ENCODE measurements at regions not wholly inside any gene's neighbourhood (a gene's known extent, or its start where the extent isn't known, plus 50 kb on each side); places are given as distances from the start of the nearest gene placed in this dataset.

DNA sequence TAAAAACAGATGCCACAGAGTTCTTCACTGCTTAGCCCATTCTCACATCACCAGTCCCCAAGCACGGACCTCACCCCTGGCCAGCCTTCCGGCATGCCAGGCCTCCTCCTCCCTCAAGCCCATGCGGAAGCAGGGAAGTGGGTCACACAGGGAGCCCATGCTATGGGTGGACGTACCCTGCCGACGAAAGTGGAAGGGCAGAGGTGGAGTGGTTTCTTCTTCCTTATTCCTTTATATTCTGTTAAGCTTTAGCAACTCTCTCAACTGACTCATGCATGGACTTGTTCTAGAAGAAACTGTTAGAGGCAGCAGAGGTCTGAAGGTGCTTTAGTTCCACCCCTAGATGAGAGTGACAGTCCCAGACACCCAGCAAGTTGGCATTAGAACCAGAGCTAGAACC lies 118.6 kb downstream of the LY86 start:
- TF ChIP-seq FOXM1 (IDR thresholded peaks at IDR 0.05; ENCODE audit: low read depth) (no peak), NRF1 (IDR thresholded peaks at IDR 0.05; ENCODE audit: low read depth, low read length) (no peak), YY1 (IDR thresholded peaks at IDR 0.05; ENCODE audit: low read depth) (no peak)
- TF ChIP-seq, protein P1, sequence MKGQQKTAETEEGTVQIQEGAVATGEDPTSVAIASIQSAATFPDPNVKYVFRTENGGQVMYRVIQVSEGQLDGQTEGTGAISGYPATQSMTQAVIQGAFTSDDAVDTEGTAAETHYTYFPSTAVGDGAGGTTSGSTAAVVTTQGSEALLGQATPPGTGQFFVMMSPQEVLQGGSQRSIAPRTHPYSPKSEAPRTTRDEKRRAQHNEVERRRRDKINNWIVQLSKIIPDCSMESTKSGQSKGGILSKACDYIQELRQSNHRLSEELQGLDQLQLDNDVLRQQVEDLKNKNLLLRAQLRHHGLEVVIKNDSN (IDR thresholded peaks at IDR 0.05; ENCODE audit: borderline replicate concordance, low read depth), result no peak
- TF ChIP-seq, protein P2, sequence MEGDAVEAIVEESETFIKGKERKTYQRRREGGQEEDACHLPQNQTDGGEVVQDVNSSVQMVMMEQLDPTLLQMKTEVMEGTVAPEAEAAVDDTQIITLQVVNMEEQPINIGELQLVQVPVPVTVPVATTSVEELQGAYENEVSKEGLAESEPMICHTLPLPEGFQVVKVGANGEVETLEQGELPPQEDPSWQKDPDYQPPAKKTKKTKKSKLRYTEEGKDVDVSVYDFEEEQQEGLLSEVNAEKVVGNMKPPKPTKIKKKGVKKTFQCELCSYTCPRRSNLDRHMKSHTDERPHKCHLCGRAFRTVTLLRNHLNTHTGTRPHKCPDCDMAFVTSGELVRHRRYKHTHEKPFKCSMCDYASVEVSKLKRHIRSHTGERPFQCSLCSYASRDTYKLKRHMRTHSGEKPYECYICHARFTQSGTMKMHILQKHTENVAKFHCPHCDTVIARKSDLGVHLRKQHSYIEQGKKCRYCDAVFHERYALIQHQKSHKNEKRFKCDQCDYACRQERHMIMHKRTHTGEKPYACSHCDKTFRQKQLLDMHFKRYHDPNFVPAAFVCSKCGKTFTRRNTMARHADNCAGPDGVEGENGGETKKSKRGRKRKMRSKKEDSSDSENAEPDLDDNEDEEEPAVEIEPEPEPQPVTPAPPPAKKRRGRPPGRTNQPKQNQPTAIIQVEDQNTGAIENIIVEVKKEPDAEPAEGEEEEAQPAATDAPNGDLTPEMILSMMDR (IDR thresholded peaks at IDR 0.05), result no peak
- no peak overlapping the region for H3K4me2 ChIP-seq
- no peak overlapping the region for H3K27ac ChIP-seq (ENCODE audit: low read depth in 2 of 2, low read length in 1 of 2)
- H3K9me2 ChIP-seq, result no peaks in the 10 kb centered on the region
- H2AFZ ChIP-seq (ENCODE audit: low read depth), result no peak overlapping the region
- DNase-seq, result no peak
- H4K20me1 ChIP-seq (ENCODE audit: insufficient read depth), result no peaks in the 10 kb centered on the region
- H3K27me3 ChIP-seq (ENCODE audit: insufficient read depth), result no peaks in the 10 kb centered on the region
- H3K9me3 ChIP-seq, result no peaks in the 10 kb centered on the region
- no peaks in the 10 kb centered on the region for H3K36me3 ChIP-seq (replicated peaks in 1 of 2; ENCODE audit: control insufficient read depth in 1 of 2, insufficient read depth in 2 of 2, low read length in 1 of 2)
- H3K4me3 ChIP-seq (ENCODE audit: low read depth in 2 of 2, low read length in 1 of 2), result no peak overlapping the region
- no peak overlapping the region for H3K9ac ChIP-seq
- ChIA-PET CTCF (no interaction called here), POLR2A (no interaction called here)
- 43% methylated on average over 6 of the region's 6 CpGs for WGBS (ENCODE audit: low lambda C conversion rate)
- H3K4me1 ChIP-seq (ENCODE audit: control insufficient read depth in 1 of 2, insufficient read depth in 2 of 2, low read depth in 1 of 2, low read length in 1 of 2), result no peaks in the 10 kb centered on the region; a peak in 1 of 4 replicates
- no peaks in the 10 kb centered on the region for H3F3A ChIP-seq (replicated peaks; ENCODE audit: insufficient read depth)
- H3K79me2 ChIP-seq (ENCODE audit: insufficient read depth), result no peaks in the 10 kb centered on the region

DNA sequence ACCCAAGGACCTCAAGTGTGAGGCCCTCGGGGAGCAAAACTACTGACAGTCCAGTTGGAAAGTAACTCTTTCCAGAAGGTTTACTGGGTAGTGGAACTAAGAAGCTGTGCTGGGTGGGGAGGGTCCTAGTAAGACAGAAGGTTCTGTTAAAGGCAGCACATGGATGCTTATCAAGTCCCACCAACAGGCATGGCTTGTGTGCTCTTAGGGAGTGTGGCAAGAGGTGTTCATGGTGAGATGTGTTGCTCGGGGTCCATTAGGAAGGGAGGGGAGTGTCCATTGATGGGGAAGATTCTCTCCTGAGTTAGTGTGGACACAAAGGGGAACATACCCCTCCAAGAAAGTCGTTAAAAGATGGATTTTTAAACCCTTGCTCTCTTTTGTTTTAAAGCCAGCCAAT lies 120.6 kb downstream of the LY86 start:
- H4K20me1 ChIP-seq (ENCODE audit: insufficient read depth), result no peaks in the 10 kb centered on the region
- H3K9me2 ChIP-seq, result no peaks in the 10 kb centered on the region
- ChIA-PET POLR2A (no interaction called here), CTCF (interaction anchor here (1.2 kb wide), 1 partner anchor 206 kb away, joined by 3 read pairs; no protein-coding TSS in a partner anchor)
- H3K79me2 ChIP-seq (ENCODE audit: insufficient read depth), result no peaks in the 10 kb centered on the region
- H3K27ac ChIP-seq (ENCODE audit: low read depth in 2 of 2, low read length in 1 of 2), result no peak overlapping the region
- H3K27me3 ChIP-seq (ENCODE audit: insufficient read depth), result no peaks in the 10 kb centered on the region
- no peaks in the 10 kb centered on the region for H3F3A ChIP-seq (replicated peaks; ENCODE audit: insufficient read depth)
- H3K4me1 ChIP-seq (ENCODE audit: control insufficient read depth in 1 of 2, insufficient read depth in 2 of 2, low read depth in 1 of 2, low read length in 1 of 2), result no peaks in the 10 kb centered on the region; a peak in 1 of 4 replicates
- H3K4me3 ChIP-seq (ENCODE audit: low read depth in 2 of 2, low read length in 1 of 2), result no peak overlapping the region
- no peak overlapping the region for H3K4me2 ChIP-seq
- no peaks in the 10 kb centered on the region for H3K9me3 ChIP-seq
- WGBS (ENCODE audit: low lambda C conversion rate), result 17% methylated on average over 3 of the region's 3 CpGs
- no peaks in the 10 kb centered on the region for H3K36me3 ChIP-seq (replicated peaks in 1 of 2; ENCODE audit: control insufficient read depth in 1 of 2, insufficient read depth in 2 of 2, low read length in 1 of 2)
- no peak for TF ChIP-seq TEAD4 (IDR thresholded peaks at IDR 0.05; ENCODE audit: borderline replicate concordance, insufficient read depth)
- TF ChIP-seq, protein P3, sequence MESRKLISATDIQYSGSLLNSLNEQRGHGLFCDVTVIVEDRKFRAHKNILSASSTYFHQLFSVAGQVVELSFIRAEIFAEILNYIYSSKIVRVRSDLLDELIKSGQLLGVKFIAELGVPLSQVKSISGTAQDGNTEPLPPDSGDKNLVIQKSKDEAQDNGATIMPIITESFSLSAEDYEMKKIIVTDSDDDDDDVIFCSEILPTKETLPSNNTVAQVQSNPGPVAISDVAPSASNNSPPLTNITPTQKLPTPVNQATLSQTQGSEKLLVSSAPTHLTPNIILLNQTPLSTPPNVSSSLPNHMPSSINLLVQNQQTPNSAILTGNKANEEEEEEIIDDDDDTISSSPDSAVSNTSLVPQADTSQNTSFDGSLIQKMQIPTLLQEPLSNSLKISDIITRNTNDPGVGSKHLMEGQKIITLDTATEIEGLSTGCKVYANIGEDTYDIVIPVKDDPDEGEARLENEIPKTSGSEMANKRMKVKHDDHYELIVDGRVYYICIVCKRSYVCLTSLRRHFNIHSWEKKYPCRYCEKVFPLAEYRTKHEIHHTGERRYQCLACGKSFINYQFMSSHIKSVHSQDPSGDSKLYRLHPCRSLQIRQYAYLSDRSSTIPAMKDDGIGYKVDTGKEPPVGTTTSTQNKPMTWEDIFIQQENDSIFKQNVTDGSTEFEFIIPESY (IDR thresholded peaks at IDR 0.05; ENCODE audit: borderline replicate concordance, low read depth), result no peak
- no peak overlapping the region for H3K9ac ChIP-seq
- no peak for DNase-seq
- no peak overlapping the region for H2AFZ ChIP-seq (ENCODE audit: low read depth)

All from SK-N-SH (cell line).